ENCODE measurements at regions not wholly inside any gene's neighbourhood (a gene's known extent, or its start where the extent isn't known, plus 50 kb on each side); places are given as distances from the start of the nearest gene placed in this dataset.
"Not testable (repeated sequence)": the region's sequence is repeated elsewhere in the genome, so short reads cannot be mapped to it uniquely, and the experiment has no call there.

- DNase-seq, result no peak
Measured at GRCh38 chr3:157856078-157856939, 249.9 kb downstream of the SHOX2 start.

DNA sequence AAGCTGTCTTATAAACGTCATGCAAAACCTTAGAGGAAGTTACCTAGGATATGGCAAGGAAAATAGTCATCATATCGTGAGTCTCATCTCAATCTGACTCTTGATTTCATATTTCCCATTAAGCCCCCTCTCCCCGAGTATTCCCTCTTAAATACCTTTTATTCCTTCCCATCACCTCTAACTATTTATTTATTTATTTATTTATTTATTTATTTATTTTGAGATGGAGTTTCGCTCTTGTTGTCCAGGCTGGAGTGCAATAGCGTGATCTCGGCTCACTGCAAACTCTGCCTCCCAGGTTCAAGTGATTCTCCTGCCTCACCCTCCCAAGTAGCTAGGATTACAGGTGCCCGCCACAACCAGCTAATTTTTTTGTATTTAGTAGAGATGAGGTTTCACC is 260.4 kb downstream of the SHOX2 start:
- DNase-seq, result not testable (repeated sequence)

- DNase-seq, result no peak
Measured at GRCh38 chr3:157844800-157845565, 261.2 kb downstream of the SHOX2 start.

- DNase-seq, result no peak
Measured at GRCh38 chr3:157844216-157844615, 262.0 kb downstream of the SHOX2 start.

- no peak for DNase-seq
Measured at GRCh38 chr3:157841029-157841428, 265.2 kb downstream of the SHOX2 start.

- DNase-seq, result no peak
Measured at GRCh38 chr3:157840564-157840963, 265.7 kb downstream of the SHOX2 start.

DNA sequence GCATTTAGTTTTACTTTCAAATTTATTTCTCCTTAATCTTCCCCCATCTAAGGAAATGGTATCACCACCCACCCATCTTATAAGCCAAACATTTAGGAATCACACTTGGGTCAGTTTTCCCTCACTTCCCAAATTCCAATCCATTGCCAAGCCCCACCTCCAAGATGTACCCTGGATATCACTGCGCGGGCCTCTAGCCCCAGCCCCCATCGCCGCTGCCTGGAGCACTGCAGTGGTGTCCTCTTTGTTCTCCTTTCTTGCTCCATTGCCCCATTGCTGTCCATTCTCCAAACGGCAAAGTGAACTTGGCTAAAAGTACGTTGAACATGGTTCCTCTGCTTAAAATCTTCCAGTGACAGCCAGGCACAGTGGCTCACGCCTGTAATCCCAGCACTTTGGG is 267.8 kb downstream of the SHOX2 start:
- no peak for DNase-seq

- no peak for DNase-seq
Measured at GRCh38 chr3:157837336-157837735, 268.9 kb downstream of the SHOX2 start.

- DNase-seq, result no peak
Measured at GRCh38 chr3:157836022-157836421, 270.2 kb downstream of the SHOX2 start.

DNA sequence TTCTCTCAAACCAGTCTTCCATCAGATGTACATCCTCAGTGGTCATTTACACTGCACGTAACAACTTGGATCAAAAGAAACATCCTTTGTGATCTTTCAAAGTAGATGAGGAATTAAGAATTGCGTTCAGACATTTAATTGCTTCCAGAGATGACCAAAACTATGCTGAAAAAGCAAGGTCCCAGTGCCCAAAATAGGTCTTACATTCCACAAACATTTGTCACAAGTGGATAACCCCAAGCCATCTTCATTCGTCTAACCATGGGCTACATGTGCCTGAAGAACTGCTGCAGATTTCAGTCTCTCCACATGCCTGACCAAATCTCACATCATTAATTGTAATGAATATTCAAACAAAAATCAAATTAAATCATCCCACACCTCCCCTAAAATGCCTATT is 273.6 kb downstream of the SHOX2 start:
- no peak for DNase-seq

DNA sequence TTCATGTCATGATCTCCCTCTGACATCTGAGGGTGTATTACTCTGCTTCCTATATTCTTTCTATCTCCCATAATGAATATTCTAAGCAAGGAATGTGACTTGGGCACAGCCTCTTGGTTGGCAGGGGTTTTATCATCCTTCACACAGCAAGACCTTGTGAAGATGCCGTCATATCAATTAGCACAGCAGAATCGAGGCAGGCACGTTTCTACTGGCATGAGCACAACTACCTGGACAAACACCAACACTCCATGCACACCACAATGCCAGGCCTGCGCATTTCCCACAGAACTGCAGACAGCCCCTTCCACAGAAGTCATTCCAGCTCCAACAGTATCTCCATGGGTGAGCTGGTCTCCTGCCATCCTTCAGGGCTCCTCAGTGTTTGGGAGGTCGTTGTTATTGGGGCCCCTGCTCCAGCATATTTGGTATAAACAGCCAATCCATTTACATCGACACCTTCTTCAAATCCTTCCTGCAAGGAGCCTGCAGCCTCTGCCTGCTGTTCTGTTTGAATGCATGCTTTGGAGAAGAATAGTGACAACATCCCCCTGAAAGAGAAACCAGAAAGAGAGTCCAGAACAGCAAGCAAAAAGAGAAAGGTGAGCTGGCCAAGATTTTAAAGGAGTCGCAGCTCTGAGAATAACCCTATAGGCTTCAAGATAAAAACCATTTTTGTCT is 275.5 kb downstream of the SHOX2 start:
- no peak for DNase-seq

GRCh38 chr3:157829786-157830185 is 276.4 kb downstream of the SHOX2 start:
- DNase-seq, result no peak

DNA sequence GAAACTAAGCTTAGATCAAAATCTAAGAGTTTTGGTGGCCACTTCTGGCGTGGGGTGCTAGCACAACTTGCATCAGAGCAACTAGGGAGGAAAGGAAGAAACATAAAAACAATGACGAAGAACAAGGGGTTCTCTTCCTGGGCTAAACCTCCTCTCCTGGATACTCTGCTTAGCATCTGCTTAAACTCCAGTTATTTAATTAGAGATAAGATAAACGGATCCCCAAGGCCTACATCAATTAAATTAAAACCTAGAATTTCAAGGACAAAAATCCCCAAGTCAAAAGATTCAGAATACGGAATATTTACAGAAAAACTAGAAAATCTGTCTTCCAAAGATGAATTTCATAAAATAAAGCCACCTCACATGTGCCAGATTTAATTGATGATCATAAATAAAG is 281.9 kb downstream of the SHOX2 start:
- DNase-seq, result no peak

DNA sequence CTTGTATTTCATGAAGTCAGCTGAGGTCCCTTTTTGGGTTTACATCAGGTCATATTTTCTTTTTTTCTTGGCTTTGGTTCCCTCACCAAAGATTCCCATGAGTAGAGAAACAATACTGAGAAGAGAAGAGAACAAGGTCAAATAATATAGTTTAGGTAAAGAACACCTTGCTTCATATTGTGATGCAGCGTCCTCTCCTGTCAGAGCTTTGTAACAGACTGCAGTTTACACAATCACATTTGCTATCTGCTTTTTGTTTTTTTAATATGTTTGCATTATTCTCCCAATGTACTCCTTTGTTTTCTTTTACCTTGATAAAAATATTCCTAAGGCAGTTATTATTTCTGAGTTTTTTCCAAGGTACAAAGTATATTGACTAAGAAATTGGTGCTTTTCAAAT is 283.2 kb downstream of the SHOX2 start:
- DNase-seq, result no peak

DNA sequence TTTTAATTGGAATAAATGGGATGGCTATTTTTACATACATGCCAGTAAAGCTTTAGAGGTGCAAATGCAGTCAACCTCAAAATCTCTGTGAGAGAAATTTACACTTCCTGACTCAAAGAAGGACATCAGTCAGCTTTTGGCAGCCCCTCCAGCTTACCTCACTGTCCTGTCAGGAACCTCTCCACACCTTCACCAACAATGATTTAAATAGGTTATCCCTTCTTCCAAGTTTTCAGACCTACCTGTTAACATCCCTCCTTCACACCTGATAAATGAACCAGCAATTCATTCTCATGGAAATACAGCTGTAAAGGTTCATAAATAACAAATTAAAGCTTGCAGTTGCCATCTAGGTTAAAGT is 286.1 kb downstream of the SHOX2 start:
- no peak for DNase-seq

GRCh38 chr3:157819270-157820156 is 286.7 kb downstream of the SHOX2 start:
- no peak for DNase-seq

GRCh38 chr3:157816896-157817295 is 289.3 kb downstream of the SHOX2 start:
- no peak for DNase-seq

GRCh38 chr3:157816296-157816695 is 289.9 kb downstream of the SHOX2 start:
- DNase-seq, result no peak

- DNase-seq, result no peak
Measured at GRCh38 chr3:157815739-157816138, 290.5 kb downstream of the SHOX2 start.

GRCh38 chr3:157810924-157811718 is 295.1 kb downstream of the SHOX2 start:
- DNase-seq, result no peak

DNA sequence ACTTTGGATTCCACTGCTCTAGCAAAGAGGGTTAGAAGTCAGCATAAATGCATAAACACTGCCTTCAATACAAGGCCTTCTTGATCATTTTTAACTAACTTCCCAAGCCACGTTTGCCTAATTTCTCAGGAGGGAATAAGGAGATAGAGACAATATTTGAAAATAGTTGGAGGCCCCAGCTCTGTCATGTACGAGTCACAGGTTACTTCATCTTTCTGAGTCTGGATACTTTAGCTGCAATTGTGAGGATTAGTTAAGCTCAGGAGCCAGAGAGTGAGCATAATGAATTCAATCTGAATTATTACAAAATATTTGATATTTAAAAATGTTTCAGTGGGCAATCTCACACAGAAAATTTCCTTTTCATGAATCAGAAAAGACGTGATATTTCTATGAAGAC is 298.9 kb downstream of the SHOX2 start:
- DNase-seq, result no peak

DNA sequence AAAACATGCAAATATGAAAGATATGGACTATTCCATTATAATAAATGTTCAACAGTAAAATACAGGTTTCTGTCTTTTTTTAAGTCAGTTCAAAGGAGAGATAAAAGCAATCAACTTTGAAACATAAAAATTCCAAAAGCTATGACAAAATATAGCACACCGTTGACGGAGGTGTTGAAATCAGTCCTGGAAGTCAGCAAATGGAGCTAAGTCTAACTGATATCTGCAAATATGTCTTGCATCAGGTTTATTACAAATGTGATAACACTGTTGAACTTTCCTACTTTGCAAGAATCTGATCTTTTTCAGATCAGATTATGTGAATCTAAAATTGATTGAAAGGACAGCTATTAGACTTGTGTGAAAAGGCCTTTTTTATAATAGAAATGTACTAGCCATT is 300.7 kb downstream of the SHOX2 start:
- DNase-seq, result no peak
